Mammary epithelial cell (primary cell): ENCODE measurements at regions not wholly inside any gene's neighbourhood (a gene's known extent, or its start where the extent isn't known, plus 50 kb on each side); places are given as distances from the start of the nearest gene placed in this dataset.

Experiments used
- EZH2 ChIP-seq: IDR thresholded peaks from 2 replicates; pipeline ENCODE4 v1.6.1; 2012; ENCODE audit warnings: low read length, inconsistent platforms, borderline replicate concordance
- TF ChIP-seq, protein P1 (sequence below), 2 donors: IDR thresholded peaks in 1 of 2; conservative IDR thresholded peaks in 1 of 2; 2 replicates each; pipeline ENCODE4 v1.5.1; 2011 to 2012; ENCODE audit warnings: inconsistent platforms in 2 of 2, low read length in 2 of 2, mild to moderate bottlenecking in 2 of 2, control low read depth in 1 of 2, low read depth in 1 of 2; ENCODE audit not compliant: insufficient read depth in 1 of 2; ENCODE audit errors: extremely low read depth in 1 of 2

DNA sequence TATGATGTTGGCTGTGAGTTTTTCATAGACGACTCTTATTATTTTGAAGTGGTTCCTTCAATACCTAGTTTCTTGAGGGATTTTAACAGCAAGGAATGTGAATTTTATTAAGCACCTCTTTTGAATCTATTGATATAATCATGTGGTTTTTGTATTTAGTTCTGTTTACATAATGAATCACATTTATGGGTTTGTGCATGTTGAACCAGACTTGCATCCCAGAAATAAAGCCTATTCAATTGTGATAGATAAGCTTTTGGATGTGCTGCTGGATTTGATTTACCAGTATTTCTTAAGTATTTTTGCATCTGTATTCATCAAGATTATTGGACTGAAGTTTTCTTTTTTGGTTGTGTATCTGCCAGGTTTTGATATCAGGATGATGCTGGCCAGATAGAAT, 131.6 kb upstream of the SCN7A start:
- TF ChIP-seq, protein P1, sequence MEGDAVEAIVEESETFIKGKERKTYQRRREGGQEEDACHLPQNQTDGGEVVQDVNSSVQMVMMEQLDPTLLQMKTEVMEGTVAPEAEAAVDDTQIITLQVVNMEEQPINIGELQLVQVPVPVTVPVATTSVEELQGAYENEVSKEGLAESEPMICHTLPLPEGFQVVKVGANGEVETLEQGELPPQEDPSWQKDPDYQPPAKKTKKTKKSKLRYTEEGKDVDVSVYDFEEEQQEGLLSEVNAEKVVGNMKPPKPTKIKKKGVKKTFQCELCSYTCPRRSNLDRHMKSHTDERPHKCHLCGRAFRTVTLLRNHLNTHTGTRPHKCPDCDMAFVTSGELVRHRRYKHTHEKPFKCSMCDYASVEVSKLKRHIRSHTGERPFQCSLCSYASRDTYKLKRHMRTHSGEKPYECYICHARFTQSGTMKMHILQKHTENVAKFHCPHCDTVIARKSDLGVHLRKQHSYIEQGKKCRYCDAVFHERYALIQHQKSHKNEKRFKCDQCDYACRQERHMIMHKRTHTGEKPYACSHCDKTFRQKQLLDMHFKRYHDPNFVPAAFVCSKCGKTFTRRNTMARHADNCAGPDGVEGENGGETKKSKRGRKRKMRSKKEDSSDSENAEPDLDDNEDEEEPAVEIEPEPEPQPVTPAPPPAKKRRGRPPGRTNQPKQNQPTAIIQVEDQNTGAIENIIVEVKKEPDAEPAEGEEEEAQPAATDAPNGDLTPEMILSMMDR (conservative IDR thresholded peaks at IDR 0.05 in 1 of 2, IDR thresholded peaks at IDR 0.05 in 1 of 2; ENCODE audit: extremely low read depth in 1 of 2, insufficient read depth in 1 of 2, low read depth in 1 of 2, low read length in 2 of 2): no peak
- no peak for TF ChIP-seq EZH2
